IMR-90 (cell line): ENCODE measurements at regions not wholly inside any gene's neighbourhood (a gene's known extent, or its start where the extent isn't known, plus 50 kb on each side); places are given as distances from the start of the nearest gene placed in this dataset.

Experiments
- ATAC-seq: fragments of 200-7000 bp; cut with Tn5 transposase; 2 replicates; pipeline ENCODE4 v1.9.1; 2020; ENCODE audit warnings: low read depth, mild to moderate bottlenecking, moderate library complexity
- BruUV-seq: library from RNA; stranded (reverse); fragments of 400-500 nt; replicated peaks from 2 replicates; lab custom pipeline; 2021; lab: Mats Ljungman, UMichigan
- CTCF ChIA-PET: fragments of 300-600 bp; formaldehyde crosslinking; extraction: SDS; loops from one replicate; lab custom pipeline; 2021; ENCODE audit warnings: antibody characterized with exemption; lab: Yijun Ruan, JAX
- POLR2A ChIA-PET: fragments of 300-600 bp; sonication (Branson Sonifier 250); formaldehyde crosslinking; loops from one replicate; lab custom pipeline; 2022; ENCODE audit warnings: antibody characterized with exemption; ENCODE audit not compliant: unreplicated experiment; lab: Charles Lee
- DNase-seq: peaks from one replicate; pipeline ENCODE4 v3.0.0; 2013
- H2AFZ ChIP-seq: replicated peaks from 2 replicates; pipeline ENCODE3; 2013; ENCODE audit warnings: low read length, mild to moderate bottlenecking; ENCODE audit not compliant: poor library complexity
- H2AK5ac ChIP-seq: 2 replicates; pipeline ENCODE4 v1.6.1; 2013; ENCODE audit warnings: low read depth, low read length, inconsistent platforms
- H2AK9ac ChIP-seq: replicated peaks from 2 replicates; pipeline ENCODE3; 2013; ENCODE audit warnings: mild to moderate bottlenecking, low read depth, low read length, moderate library complexity; ENCODE audit not compliant: poor library complexity
- H2BK120ac ChIP-seq: 2 replicates; pipeline ENCODE4 v1.6.1; 2013; ENCODE audit warnings: low read depth, low read length, inconsistent platforms
- H2BK15ac ChIP-seq: 3 replicates; pipeline ENCODE4 v1.6.1; 2013; ENCODE audit warnings: low read depth, low read length, inconsistent platforms
- H2BK20ac ChIP-seq: 2 replicates; pipeline ENCODE4 v1.6.1; 2013; ENCODE audit warnings: low read depth, mild to moderate bottlenecking, inconsistent platforms, low read length, moderate library complexity
- H2BK5ac ChIP-seq: 2 replicates; pipeline ENCODE4 v1.6.1; 2013; ENCODE audit warnings: mild to moderate bottlenecking, low read depth, low read length, inconsistent platforms; ENCODE audit not compliant: poor library complexity, severe bottlenecking
- H3K14ac ChIP-seq: replicated peaks from 2 replicates; pipeline ENCODE4 v1.6.1; 2013; ENCODE audit warnings: low read depth, low read length, inconsistent platforms
- H3K18ac ChIP-seq: 2 replicates; pipeline ENCODE4 v1.6.1; 2013; ENCODE audit warnings: low read depth, low read length, control low read depth
- H3K23ac ChIP-seq: 2 replicates; pipeline ENCODE4 v1.6.1; 2013; ENCODE audit warnings: low read depth, low read length, inconsistent platforms
- H3K27ac ChIP-seq: 2 replicates; pipeline ENCODE4 v1.5.1; 2013; ENCODE audit warnings: mild to moderate bottlenecking, control low read depth, low read length; ENCODE audit not compliant: insufficient read depth
- H3K27me3 ChIP-seq: 2 replicates; pipeline ENCODE4 v1.6.1; 2013; ENCODE audit warnings: low read length; ENCODE audit not compliant: control insufficient read depth, insufficient read depth
- H3K36me3 ChIP-seq: 2 replicates; pipeline ENCODE4 v1.6.1; 2013; ENCODE audit warnings: low read length, mixed read lengths; ENCODE audit not compliant: control insufficient read depth, insufficient read depth
- H3K4ac ChIP-seq: 2 replicates; pipeline ENCODE4 v1.6.1; 2013; ENCODE audit warnings: low read depth, low read length, inconsistent platforms
- H3K4me1 ChIP-seq: 2 replicates; pipeline ENCODE4 v1.6.1; 2013; ENCODE audit warnings: low read length, mixed read lengths; ENCODE audit not compliant: control insufficient read depth, insufficient read depth
- H3K4me2 ChIP-seq: 2 replicates; pipeline ENCODE4 v1.6.1; 2013; ENCODE audit warnings: low read depth, mild to moderate bottlenecking, control low read depth, low read length, moderate library complexity
- H3K4me3 ChIP-seq: 2 replicates; pipeline ENCODE4 v1.5.1; 2013; ENCODE audit warnings: low read depth, mild to moderate bottlenecking, control low read depth, low read length, moderate library complexity; ENCODE audit not compliant: insufficient read depth
- H3K56ac ChIP-seq: 2 replicates; pipeline ENCODE4 v1.6.1; 2013; ENCODE audit warnings: low read length, inconsistent platforms; ENCODE audit not compliant: insufficient read depth; ENCODE audit errors: extremely low read depth
- H3K79me1 ChIP-seq, 2 experiments: 2 replicates each; pipeline ENCODE4 v1.6.1; 2013; ENCODE audit warnings: low read length in 2 of 2, inconsistent platforms in 1 of 2, low read depth in 1 of 2
- H3K9ac ChIP-seq: 2 replicates; pipeline ENCODE4 v1.6.1; 2013; ENCODE audit warnings: low read depth, low read length, control low read depth
- H3K9me1 ChIP-seq: 2 replicates; pipeline ENCODE4 v1.6.1; 2013; ENCODE audit warnings: low read length, inconsistent platforms; ENCODE audit not compliant: insufficient read depth
- H3K9me3 ChIP-seq: 2 replicates; pipeline ENCODE4 v1.6.1; 2013; ENCODE audit warnings: low read length; ENCODE audit not compliant: control insufficient read depth, insufficient read depth
- H4K20me1 ChIP-seq: 2 replicates; pipeline ENCODE4 v1.6.1; 2013; ENCODE audit warnings: low read length, inconsistent platforms; ENCODE audit not compliant: insufficient read depth
- H4K5ac ChIP-seq: 2 replicates; pipeline ENCODE4 v1.6.1; 2013; ENCODE audit warnings: mild to moderate bottlenecking, low read depth, low read length, control low read depth
- H4K8ac ChIP-seq, 2 experiments: 2 replicates each; pipeline ENCODE4 v1.6.1; 2013; ENCODE audit warnings: low read depth in 2 of 2, low read length in 2 of 2, control low read depth in 1 of 2, inconsistent platforms in 1 of 2
- H4K91ac ChIP-seq: 2 replicates; pipeline ENCODE4 v1.6.1; 2013; ENCODE audit warnings: low read depth, low read length, inconsistent platforms; ENCODE audit not compliant: insufficient read depth
- BHLHE40 ChIP-seq: fragments of 150-350 bp; IDR thresholded peaks from 2 replicates; pipeline ENCODE4 v1.6.1; 2016; ENCODE audit warnings: mild to moderate bottlenecking, low read depth, low read length
- CEBPB ChIP-seq: IDR thresholded peaks from 2 replicates; pipeline ENCODE4 v1.6.1; 2012; ENCODE audit warnings: low read depth, low read length, improper control_type of control experiment
- FOS ChIP-seq: fragments of 150-350 bp; IDR thresholded peaks from 2 replicates; pipeline ENCODE4 v1.6.1; 2016; ENCODE audit warnings: low read depth, low read length
- MAZ ChIP-seq: IDR thresholded peaks from 2 replicates; pipeline ENCODE4 v1.6.1; 2012; ENCODE audit warnings: low read depth, mild to moderate bottlenecking, low read length, improper control_type of control experiment, moderate library complexity, borderline replicate concordance
- NFE2L2 ChIP-seq: fragments of 150-350 bp; IDR thresholded peaks from 2 replicates; pipeline ENCODE4 v1.6.1; 2016; ENCODE audit warnings: low read depth, mild to moderate bottlenecking, low read length
- POLR2A ChIP-seq: IDR thresholded peaks from 2 replicates; pipeline ENCODE4 v1.6.1; 2012; ENCODE audit warnings: mild to moderate bottlenecking, low read depth, low read length
- RCOR1 ChIP-seq: IDR thresholded peaks from 2 replicates; pipeline ENCODE4 v1.6.1; 2012; ENCODE audit warnings: mild to moderate bottlenecking, low read length, improper control_type of control experiment; ENCODE audit not compliant: insufficient replicate concordance
- RFX5 ChIP-seq: IDR thresholded peaks from 2 replicates; pipeline ENCODE4 v1.8.0; 2012; ENCODE audit warnings: low read depth, mild to moderate bottlenecking, low read length, moderate library complexity
- SMC3 ChIP-seq: fragments of 150-350 bp; IDR thresholded peaks from 2 replicates; pipeline ENCODE4 v1.6.1; 2016; ENCODE audit warnings: low read depth, mild to moderate bottlenecking, antibody characterized with exemption, low read length, moderate library complexity
- WGBS, 2 experiments: methylation state at CpG; one replicate each; pipeline versions ENCODE4 v1.1.5 to v1.1.7; 2013; ENCODE audit warnings: missing lambda C conversion rate in 2 of 2; ENCODE audit not compliant: insufficient read length in 1 of 2; ENCODE audit errors: extremely low coverage in 2 of 2; 5-methylcytosine and 5-hydroxymethylcytosine counted together
- dilution Hi-C: fragments of 300-500 bp; cut with HindIII; formaldehyde crosslinking; loops from one replicate; pipeline ENCODE4 v1.14.3; 2018; ENCODE audit warnings: low sequenced_read_pairs; ENCODE audit not compliant: unreplicated experiment
- in situ Hi-C: fragments of 300-500 bp; cut with MboI; formaldehyde crosslinking; loops from 3 replicates; pipeline ENCODE4 v1.14.3; 2019; ENCODE audit warnings: low sequenced_read_pairs, inconsistent platforms, mixed read lengths
- intact Hi-C: fragments of 100-400 bp; cut with micrococcal nuclease; formaldehyde crosslinking; loops from 2 replicates; pipeline ENCODE4 v1.10.0; 2022

GRCh38 chr14:58912287-58912686, 274.5 kb downstream of the DACT1 start:
- no peak for DNase-seq
- no peak overlapping the region for H2BK15ac ChIP-seq
- BruUV-seq, result no TSS peak

More at GRCh38 chr14:58912287-58912686, 274.5 kb downstream of the DACT1 start:
- Histone ChIP-seq H3K4me3 (no peak overlapping the region), H3K23ac (no peak overlapping the region), H4K91ac (no peak overlapping the region), H3K79me1 (no peaks in the 10 kb centered on the region), H4K20me1 (no peaks in the 10 kb centered on the region), H2AFZ (no peak overlapping the region), H3K4ac (no peak overlapping the region), H4K8ac (no peak overlapping the region), H3K18ac (no peak overlapping the region), H3K9me3 (no peaks in the 10 kb centered on the region), H2BK120ac (no peak overlapping the region), H4K5ac (no peak overlapping the region), H2BK20ac (no peak overlapping the region), H3K9me1 (no peaks in the 10 kb centered on the region; the same call in 1 of the 2 replicates), H3K14ac (no peak overlapping the region), H3K27me3 (no peaks in the 10 kb centered on the region; the same call in none of the 2 replicates), H2AK9ac (no peak overlapping the region), H2AK5ac (no peak overlapping the region), H3K4me1 (no peaks in the 10 kb centered on the region), H3K56ac (no peak overlapping the region), H3K4me2 (no peak overlapping the region), H3K27ac (no peak overlapping the region), H3K36me3 (no peaks in the 10 kb centered on the region), H2BK5ac (no peak overlapping the region), H3K9ac (no peak overlapping the region)
- dilution Hi-C loops, result no loop called here
- POLR2A ChIA-PET, result no interaction called here
- in situ Hi-C loops, result no loop called here
- CTCF ChIA-PET, result no interaction called here
- WGBS, 2 experiments, result no CpG with 5 or more reads among the region's 6 CpGs
- intact Hi-C loops, result no loop called here
- ATAC-seq, result no peak
- no peak for TF ChIP-seq FOS
- TF ChIP-seq SMC3, result no peak
- no peak for TF ChIP-seq CEBPB
- TF ChIP-seq MAZ, result no peak
- TF ChIP-seq RCOR1, result no peak
- TF ChIP-seq NFE2L2, result no peak
- no peak for TF ChIP-seq BHLHE40
- no peak for TF ChIP-seq POLR2A
- TF ChIP-seq RFX5, result no peak
